ENCODE measurements at regions not wholly inside any gene's neighbourhood (a gene's known extent, or its start where the extent isn't known, plus 50 kb on each side); places are given as distances from the start of the nearest gene placed in this dataset.

GRCh38 chr6:9933677-9934076 lies 481.2 kb downstream of the TFAP2A start:
- TF ChIP-seq CTCF (IDR thresholded peaks at IDR 0.05) (no peak), POLR2A (IDR thresholded peaks at IDR 0.05) (no peak)
